NCI-H1417 treated with DMSO at 0.1 percent for 48 hours (cell line): ENCODE measurements at regions not wholly inside any gene's neighbourhood (a gene's known extent, or its start where the extent isn't known, plus 50 kb on each side); places are given as distances from the start of the nearest gene placed in this dataset.
"Not testable (repeated sequence)": the region's sequence is repeated elsewhere in the genome, so short reads cannot be mapped to it uniquely, and the experiment has no call there.

ENCODE experiments used
- DNase-seq: peaks from one replicate; lab custom pipeline; 2025; lab: John Stamatoyannopoulos, UW

GRCh38 chr18:39208729-39209128, 1643.1 kb upstream of the CELF4 start:
- no peak for DNase-seq

- no peak for DNase-seq
Observed at GRCh38 chr18:39208190-39208589, 1642.6 kb upstream of the CELF4 start.

GRCh38 chr18:39206398-39207103, 1641.0 kb upstream of the CELF4 start:
- DNase-seq: not testable (repeated sequence)

- DNase-seq: no peak
Observed at GRCh38 chr18:39205565-39206195, 1640.1 kb upstream of the CELF4 start.

GRCh38 chr18:39200153-39200552, 1634.6 kb upstream of the CELF4 start:
- no peak for DNase-seq

- DNase-seq: no peak
Observed at GRCh38 chr18:39199231-39199855, 1633.7 kb upstream of the CELF4 start.

- no peak for DNase-seq
Observed at GRCh38 chr18:39198376-39198775, 1632.8 kb upstream of the CELF4 start.

- no peak for DNase-seq
Observed at GRCh38 chr18:39191931-39192330, 1626.3 kb upstream of the CELF4 start.

GRCh38 chr18:39191058-39191457, 1625.5 kb upstream of the CELF4 start:
- no peak for DNase-seq

GRCh38 chr18:39190508-39190907, 1624.9 kb upstream of the CELF4 start:
- no peak for DNase-seq

- no peak for DNase-seq
Observed at GRCh38 chr18:39188278-39188677, 1622.7 kb upstream of the CELF4 start.

- DNase-seq: no peak
Observed at GRCh38 chr18:39186008-39186407, 1620.4 kb upstream of the CELF4 start.

- no peak for DNase-seq
Observed at GRCh38 chr18:39184176-39184575, 1618.6 kb upstream of the CELF4 start.

GRCh38 chr18:39178166-39178565, 1612.6 kb upstream of the CELF4 start:
- DNase-seq: no peak

- DNase-seq: peak; percentile 90
Observed at GRCh38 chr18:39172695-39173421, 1607.3 kb upstream of the CELF4 start.

- no peak for DNase-seq
Observed at GRCh38 chr18:39168723-39169122, 1603.1 kb upstream of the CELF4 start.

GRCh38 chr18:39167990-39168389, 1602.4 kb upstream of the CELF4 start:
- no peak for DNase-seq

- no peak for DNase-seq
Observed at GRCh38 chr18:39166776-39167175, 1601.2 kb upstream of the CELF4 start.

- no peak for DNase-seq
Observed at GRCh38 chr18:39162013-39162827, 1596.6 kb upstream of the CELF4 start.

- no peak for DNase-seq
Observed at GRCh38 chr18:39149211-39149806, 1583.7 kb upstream of the CELF4 start.

- no peak for DNase-seq
Observed at GRCh38 chr18:39134255-39134654, 1568.7 kb upstream of the CELF4 start.
